C1 segment of cervical spinal cord (tissue), 14 donors: ENCODE measurements at regions not wholly inside any gene's neighbourhood (a gene's known extent, or its start where the extent isn't known, plus 50 kb on each side); places are given as distances from the start of the nearest gene placed in this dataset.
A peak's percentile ranks its signal among the peaks of the same experiment; 100 is the strongest.

Experiments
- DNase-seq, 14 donors: peaks; one replicate each; lab custom pipeline; 2025; lab: John Stamatoyannopoulos, UW

DNA sequence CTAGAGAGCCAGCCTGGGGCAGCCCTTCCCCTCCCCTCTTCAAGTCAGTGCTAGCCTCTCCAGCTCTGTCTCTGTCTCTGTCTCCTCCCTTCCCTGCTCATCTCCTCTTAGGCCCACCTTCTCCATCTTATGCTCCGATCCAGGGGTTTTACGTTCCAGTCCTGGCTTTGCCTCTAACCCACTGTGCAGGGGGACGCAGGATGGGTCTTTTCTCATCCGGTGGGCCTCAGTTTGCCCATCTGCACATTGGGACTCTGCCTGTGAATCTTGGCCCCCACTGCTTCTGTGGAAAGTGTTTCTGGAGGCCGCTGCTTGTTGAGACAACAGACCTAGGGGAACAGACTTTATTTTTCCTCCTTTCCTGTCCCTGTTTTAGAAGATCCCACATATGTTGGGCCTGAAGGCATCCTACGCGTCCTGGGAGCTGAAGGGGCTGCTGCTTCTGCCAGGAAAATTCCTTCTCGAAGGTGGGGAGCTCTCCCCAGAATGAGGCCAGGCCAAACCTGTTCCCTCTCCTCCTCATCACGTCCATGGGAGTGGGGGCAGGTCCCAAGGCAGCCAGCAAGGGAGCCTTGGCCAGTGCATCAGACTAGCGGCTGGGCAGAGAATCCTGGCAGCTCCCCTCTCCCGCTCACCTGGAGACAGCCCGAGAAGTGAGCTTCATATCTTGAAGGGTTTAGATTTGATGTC lies 99.5 kb upstream of the CSF3R start:
- no peak for DNase-seq

DNA sequence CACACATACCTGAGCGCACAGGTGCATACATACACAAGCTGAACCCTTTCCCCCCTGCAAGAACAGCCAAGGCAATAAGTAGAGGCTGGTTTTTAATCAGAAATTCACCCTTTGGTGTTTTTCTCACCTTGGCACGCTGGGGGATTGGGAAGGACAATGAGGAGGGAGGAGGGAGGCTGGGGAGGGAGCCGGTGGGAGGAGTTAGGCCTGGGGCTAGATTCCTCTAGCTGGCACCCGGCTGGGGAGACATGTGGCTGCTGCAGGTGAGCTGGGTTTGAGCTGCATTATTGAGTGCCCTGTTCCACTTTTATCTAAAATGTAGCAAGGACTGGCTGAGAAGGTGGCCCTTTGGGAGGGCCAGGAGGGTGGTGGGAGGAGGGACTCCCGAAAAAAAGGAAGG lies 97.8 kb upstream of the CSF3R start:
- DNase-seq: no peak

GRCh38 chr1:36579039-36579438 lies 96.3 kb upstream of the CSF3R start:
- DNase-seq: no peak

- no peak for DNase-seq
Observed at GRCh38 chr1:36576551-36577110, 93.9 kb upstream of the CSF3R start.

DNA sequence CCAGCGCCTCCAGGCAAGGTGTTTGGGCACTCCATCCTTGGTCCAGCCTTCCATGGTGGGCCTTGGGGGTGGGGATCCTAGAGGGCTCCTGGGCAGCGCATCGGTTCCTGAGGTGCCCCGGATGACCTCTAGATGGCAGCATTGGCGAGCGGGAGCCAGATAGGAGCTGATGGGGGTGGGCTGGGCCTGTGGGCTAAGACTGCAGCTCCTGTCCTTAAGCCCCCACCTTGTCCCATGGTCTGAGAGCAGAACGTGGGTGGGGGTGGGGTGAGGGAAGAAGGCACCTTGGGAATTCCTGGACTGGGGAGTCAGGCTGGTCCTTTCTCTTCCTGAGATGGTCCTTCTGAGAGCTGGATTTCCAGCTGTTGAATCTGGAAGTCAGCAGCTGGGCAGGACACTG lies 93.4 kb upstream of the CSF3R start:
- peak in 8 of 14 donors; percentile 2 to 39 (median 7) for DNase-seq

GRCh38 chr1:36573445-36573844 lies 90.7 kb upstream of the CSF3R start:
- DNase-seq: no peak

DNA sequence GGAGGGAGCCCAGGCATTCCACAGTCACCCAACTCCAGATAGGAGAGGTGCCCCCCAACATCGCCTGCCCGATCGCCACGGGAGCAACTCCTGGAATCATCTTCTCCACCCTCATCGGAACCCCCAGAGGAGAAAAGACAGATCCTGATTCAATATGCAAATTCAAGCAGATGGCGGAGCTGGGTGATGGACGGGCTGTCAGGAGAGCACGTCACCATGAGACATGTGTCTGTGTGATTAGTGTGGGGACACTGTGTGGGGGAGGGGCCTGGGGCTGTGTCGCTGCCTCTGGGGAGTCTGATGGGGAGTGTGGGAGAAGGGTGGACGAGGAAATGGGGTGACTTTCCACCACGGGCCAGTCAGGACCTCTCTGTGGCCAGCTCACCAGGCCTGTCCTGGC lies 90.2 kb upstream of the CSF3R start:
- DNase-seq: no peak

DNA sequence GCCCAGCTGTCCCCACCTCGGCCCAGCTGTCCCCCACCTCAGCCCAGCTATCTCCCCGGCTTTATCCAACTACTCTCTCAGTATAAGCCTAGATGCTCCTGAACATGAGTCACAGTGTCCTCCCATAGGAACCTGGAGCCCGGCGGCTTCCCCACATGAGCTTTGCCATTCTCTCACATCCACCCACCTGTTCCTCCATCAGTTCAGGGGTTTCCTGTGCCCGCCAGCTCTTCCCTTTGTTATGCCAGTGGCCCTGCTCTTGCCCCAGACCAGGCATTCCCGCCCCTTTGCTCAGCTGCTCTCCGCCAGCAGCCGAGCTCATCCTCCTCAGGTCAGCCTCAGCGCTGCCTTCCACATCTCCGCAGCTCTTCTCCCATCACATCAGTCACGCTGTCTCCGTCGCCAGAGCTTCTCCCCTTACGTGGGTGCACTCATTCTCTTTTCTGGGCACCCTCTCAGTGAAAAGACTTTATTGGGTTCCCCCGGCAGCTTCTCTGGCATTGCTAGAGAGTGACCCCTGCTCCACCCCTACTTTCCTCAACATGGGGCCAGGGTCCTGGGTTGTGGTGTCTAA lies 89.5 kb upstream of the CSF3R start:
- DNase-seq: no peak

- DNase-seq: no peak
Observed at GRCh38 chr1:36571106-36571505, 88.4 kb upstream of the CSF3R start.

GRCh38 chr1:36570478-36571060 lies 87.9 kb upstream of the CSF3R start:
- no peak for DNase-seq

DNA sequence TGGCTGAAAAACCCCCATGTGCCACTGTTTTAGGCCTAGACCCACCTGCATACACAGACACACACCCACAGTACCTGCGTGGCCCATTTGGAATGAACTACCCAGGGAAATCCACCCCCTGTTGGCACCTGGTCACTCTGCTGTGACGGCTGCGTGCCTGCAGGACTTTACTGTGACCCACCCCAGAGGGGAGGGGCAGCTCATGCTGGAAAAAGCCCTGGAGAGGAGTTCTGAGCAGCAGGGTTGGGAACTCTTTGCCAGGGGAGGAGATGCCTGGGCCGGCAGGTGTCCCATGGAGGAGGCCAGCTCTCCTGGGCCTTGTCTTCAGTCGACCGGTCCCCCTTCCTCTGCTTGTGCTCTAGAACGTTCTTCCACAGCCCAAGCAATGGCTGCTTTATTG lies 87.3 kb upstream of the CSF3R start:
- no peak for DNase-seq

DNA sequence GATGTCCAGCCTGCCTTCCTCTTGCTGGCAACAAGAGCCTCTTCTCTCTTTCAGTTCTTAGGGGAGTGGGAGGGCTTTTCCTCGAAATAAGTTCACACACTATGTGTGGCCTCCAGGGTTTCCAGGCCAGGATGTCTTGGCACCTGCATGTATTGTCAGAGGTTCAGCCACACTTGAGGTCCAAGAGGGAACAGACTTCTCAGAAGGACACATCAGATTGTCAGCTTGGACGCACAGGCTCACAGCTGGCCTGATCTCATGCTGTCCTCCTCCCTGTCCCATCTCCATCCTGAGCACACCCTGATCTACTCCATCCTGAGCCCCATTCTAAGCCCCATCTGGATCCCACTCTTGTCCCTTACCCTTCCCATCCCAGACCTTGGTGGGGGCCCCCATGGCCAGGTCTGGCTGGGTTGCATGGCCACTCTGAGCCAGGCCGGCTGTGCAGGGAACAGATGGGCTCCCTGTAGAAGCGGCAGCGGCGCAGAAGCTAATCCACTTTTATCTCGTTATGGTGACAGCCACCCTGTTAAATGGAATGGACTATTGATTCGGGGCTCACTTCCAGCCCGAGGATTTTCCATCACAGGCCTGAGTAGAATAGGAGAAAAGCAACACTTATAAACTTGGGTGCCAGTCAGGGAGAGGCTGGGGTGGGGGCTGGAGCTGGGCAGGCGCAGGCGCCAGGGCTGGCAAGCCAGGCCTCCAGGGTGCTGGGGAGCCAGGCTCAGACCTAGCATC lies 85.1 kb upstream of the CSF3R start:
- no peak for DNase-seq

DNA sequence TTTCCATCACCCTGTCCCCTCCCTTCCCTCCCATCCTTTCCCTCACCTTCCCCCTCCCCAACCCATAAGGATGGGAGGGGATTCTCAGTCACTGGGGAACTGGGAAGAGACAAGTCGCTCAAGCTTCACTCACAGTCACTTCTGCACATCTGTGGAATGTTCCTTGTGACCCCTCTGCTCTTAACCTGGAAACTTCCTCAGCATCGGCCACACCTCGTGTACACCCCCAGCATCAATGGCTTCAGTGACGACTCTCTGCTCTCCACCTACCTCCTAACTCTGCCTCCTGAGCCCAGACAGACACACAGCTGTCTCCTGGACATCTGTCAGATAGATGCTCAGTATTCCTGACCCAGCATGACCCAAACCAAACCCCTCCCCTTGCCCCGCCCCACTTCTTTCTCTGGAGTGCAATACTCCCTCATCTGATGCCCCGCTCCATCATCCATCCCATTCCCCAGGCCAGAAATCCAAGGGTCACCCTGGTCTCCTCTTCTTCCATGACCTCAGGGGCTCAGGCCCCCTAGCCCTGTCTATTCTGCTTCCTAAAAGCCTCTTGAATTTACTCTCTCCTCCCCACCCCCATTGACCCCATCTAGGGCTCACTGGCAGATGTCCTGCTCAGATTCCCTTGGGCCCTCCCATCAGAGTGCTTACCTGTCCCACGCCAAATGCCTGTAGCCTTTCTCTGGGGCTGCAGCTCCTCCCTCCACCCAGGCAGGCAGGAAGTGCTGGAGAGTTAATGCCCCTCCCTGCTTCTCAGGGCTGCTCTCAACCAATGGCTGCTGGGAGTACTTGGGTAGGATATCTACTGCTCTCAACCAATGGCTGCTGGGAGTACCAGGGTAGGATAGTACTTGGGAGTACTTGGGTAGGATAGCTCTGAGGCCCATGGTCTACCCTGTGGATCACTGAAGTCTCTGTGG lies 83.1 kb upstream of the CSF3R start:
- no peak for DNase-seq

DNA sequence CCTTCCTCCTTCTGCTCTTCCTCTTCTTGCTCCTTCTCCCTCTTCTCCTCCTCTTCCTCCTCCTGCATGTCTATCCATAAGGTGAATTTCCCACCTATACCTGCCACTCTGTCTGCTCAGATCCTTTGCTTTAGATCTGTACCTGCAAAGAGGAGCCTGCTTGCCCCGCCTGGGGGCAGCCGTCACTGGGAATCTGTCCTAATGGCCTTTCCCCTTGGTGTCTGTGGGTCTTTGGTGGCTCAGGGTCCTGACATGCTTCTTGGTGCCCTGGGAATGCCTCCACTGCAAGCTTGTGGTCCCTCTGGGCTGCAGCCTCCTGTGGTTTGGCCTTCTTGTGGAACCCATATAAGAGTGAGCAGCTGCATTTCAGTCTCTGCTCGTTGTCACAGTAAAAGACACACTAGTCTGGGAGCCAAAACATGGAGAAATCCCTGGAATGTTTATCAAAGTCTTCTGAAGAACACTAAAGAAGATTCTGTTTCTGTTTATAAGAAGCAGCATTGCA lies 79.5 kb upstream of the CSF3R start:
- DNase-seq: no peak

GRCh38 chr1:36561361-36561724 lies 78.6 kb upstream of the CSF3R start:
- no peak for DNase-seq

DNA sequence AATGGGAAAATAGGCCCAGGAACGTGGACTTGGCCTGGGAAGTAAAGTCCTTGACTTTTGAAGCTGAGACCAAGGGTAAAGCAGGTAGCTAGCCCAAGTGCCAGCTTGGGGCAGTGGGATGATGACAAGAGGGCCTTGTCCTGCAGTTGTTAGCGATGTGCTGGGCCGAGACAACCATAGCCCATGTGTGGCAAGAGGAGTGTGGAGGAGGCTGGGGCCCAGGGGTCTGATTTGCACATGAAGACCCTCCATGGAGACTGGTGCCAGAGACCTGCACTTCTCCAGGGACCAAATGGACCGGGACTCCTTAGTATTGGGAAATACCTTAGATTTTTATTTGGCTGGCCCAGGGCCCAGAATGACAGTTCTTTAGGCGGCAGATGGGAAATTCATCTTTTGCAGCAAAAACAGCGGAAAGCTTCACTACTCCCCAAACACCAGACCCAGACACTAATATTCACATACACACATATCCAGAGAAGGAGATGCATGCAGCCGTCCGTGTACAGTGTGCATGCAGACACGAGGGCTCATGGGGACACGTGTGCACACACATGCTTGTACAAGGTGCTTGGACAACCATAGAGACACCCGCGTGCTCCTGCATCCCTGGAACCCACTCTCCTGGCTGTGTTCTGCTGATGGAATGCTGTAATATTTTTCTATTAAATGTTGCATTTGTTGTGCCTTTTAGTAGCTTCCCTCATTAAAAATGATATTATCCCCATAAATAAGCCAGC lies 78.1 kb upstream of the CSF3R start:
- DNase-seq: no peak

GRCh38 chr1:36560177-36560576 lies 77.5 kb upstream of the CSF3R start:
- no peak for DNase-seq

- DNase-seq: no peak
Observed at GRCh38 chr1:36559061-36559460, 76.3 kb upstream of the CSF3R start.

DNA sequence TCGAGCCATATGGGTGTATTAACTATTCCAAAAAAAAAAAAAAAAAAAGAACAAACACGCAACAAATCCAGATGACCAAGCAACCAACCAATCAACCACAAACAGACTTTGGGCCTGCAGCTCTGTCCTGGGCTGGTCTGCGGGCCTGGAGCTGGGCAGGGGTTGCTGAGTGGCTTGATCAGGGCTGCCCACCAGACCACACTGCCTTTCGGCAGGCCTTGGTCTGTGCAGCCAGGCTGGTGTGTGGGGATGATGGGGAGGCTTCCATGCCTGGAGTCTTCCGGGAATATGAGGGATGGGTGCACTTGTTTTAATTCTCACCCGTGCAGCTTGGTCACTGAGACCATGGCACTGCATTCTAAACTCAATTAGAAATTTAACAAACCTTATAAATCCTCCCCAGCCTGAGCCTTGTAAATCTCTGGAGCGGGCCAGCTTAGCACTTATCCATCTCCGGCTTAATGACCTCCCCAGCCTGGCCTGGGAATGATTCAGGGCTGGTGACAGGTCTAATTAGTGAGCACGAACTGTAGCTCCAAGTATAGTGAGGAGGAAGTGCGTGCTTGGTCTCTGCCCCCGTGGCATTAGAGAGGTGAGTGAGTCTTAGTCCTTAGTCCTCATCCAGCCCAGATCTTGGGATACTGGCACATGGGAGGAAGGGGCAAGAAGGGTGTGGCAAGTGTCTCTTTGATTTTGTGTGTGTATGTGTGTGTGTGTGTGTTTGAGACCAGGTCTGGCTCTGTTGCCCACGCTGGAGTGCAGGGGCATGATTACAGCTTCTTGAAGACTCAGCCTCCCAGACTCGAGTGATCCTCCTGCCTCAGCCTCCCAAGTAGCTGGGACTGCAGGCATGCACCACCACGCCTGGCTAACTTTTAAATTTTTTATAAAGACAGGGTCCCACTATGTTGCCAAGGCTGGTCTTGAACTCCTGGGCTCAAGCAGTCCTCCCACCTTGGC lies 74.6 kb upstream of the CSF3R start:
- no peak for DNase-seq
